ENCODE measurements at regions not wholly inside any gene's neighbourhood (a gene's known extent, or its start where the extent isn't known, plus 50 kb on each side); places are given as distances from the start of the nearest gene placed in this dataset.

DNA sequence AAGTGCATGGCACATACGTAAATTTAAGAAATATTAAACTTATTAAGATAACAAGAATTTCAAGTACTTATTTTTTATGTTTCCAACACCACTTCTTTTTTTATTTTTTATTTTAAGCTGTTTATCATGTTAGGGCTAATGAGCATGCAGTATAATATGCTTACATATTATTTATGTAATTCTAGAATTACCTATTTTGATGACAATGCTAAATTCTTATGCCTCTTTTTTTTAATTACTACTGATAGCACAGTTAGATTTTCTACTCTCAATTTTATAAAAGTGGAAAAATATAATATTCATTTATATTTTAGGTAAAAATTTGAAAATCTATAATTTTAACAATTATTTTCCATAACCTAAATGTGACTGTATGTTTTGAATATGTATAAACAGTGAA, 713.0 kb downstream of the MRPL39 start:
- no peak for DNase-seq (ENCODE audit: low spot score)

- DNase-seq (ENCODE audit: low spot score), result no peak
Observed at GRCh38 chr21:24890021-24890420, 717.3 kb downstream of the MRPL39 start.

DNA sequence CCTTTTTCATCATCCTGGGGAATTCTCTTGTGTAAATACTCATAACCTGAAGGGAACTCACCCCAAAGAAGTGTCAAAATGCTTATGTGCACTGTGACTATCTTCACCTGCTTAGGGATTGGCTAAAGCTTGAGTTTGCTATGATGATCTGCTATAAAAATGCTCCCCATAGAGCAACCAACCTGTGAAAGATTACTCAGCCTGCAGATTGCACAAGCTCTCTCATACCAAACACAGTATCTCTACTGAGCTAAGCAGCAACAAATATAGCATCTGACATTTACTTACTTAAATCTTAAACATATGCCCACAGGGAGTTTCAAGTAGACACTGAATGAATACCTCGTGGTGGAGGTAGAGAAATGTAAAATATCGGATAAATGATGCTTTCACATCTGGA, 725.8 kb downstream of the MRPL39 start:
- no peak for DNase-seq (ENCODE audit: low spot score)

GRCh38 chr21:24870633-24871032, 736.6 kb downstream of the MRPL39 start:
- DNase-seq (ENCODE audit: low spot score), result no peak

DNA sequence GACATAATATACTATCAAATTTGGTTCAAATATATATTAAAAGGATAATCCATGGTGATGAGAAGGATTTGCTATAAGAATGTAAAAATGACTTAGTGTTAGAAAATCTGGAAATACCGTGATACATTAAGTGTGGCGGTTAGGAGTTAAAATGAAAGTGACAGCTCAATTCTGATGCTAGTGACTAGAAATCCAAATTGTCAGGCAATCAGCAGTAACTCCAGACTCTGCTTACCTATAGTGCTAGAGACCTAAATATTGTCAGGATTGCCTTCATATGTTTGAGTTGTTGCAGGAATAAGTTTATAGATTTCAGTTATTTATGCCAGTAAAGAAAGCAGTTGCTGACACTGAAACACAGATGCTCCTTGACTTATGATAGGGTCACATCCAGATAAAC, 737.4 kb downstream of the MRPL39 start:
- DNase-seq (ENCODE audit: low spot score), result no peak

- DNase-seq (ENCODE audit: low spot score), result no peak
Observed at GRCh38 chr21:24868117-24868516, 739.2 kb downstream of the MRPL39 start.

DNA sequence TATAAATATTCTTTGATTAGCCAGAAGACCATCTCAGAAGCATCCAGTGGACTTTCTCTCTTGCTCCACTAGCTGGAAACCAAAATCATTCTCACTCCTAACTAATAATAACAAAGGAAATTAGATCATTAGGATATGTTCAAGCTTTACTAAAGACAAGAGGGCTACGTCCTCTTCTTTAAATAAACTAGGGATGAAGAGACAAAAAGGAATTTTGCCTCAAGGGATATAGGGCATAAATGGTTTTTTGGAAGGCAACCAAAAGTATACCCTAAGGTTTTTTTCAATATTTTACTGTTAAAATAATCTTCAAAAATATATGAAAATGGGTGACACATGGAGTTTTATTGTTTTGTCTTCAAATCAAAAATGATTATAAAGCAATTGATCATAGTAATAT, 745.8 kb downstream of the MRPL39 start:
- DNase-seq (ENCODE audit: low spot score), result no peak

- no peak for DNase-seq (ENCODE audit: low spot score)
Observed at GRCh38 chr21:24856326-24856725, 751.0 kb downstream of the MRPL39 start.

GRCh38 chr21:24852610-24853195, 754.6 kb downstream of the MRPL39 start:
- DNase-seq (ENCODE audit: low spot score), result no peak

GRCh38 chr21:24850121-24850520, 757.2 kb downstream of the MRPL39 start:
- no peak for DNase-seq (ENCODE audit: low spot score)

GRCh38 chr21:24844671-24845070, 762.6 kb downstream of the MRPL39 start:
- DNase-seq (ENCODE audit: low spot score), result no peak

GRCh38 chr21:24840287-24840686, 767.0 kb downstream of the MRPL39 start:
- no peak for DNase-seq (ENCODE audit: low spot score)

DNA sequence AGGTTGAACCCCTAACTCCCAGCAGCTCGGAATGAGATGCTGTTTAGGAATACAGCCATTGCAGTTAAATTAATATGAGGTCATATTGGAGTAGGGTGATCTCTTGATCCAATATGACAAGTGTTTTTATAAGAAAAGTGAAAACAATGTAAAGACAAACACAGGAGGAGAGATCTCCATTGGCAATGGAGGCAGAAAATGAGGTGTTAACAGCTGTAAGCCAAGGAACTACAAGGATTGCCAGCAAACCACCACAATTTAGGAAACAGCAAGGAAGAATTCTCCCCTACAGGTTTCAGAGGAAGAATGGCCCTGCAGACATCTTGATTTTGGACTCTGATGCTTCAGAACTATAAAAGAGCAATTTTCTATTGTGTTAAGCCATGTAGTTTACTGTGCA, 774.3 kb downstream of the MRPL39 start:
- no peak for DNase-seq (ENCODE audit: low spot score)

DNA sequence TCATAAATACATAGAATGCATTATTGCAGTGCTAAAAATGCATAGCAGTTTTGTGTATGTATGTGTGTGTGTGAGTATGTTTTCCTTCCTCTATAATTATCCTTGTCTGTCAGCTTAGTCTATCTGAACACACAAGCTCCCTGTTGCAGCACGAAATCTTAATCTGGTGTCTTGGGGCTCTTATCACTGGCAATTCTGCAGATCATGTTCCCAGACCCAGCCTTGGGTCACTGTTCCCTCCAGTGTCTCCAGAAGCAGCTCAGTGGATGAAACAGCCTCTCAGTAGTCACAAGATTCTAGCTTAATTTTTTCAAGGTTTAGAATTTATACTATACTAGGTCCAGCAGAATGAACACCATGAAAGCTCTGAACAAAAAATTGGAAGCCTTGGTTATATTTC, 777.9 kb downstream of the MRPL39 start:
- DNase-seq (ENCODE audit: low spot score), result no peak

- DNase-seq (ENCODE audit: low spot score), result no peak
Observed at GRCh38 chr21:24826822-24827221, 780.5 kb downstream of the MRPL39 start.

DNA sequence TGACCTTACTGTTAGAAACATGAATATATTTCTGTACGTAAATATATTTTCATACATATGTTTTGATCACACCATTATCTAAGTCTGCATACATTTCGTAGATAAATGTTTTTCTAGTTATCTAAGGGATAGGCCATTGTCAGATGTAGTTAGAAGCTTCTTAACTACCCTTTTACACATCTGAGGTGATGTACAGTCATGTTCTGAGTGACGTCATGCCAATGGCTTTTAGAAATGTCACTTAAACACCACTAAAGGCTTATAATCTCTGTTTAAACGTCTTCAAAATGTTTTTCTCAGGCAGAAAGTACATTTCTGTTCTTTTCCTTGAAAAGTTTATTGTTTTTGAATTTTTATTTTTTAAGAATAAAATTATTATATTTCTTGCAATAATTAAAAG, 781.9 kb downstream of the MRPL39 start:
- DNase-seq (ENCODE audit: low spot score), result no peak

GRCh38 chr21:24824209-24824608, 783.1 kb downstream of the MRPL39 start:
- DNase-seq (ENCODE audit: low spot score), result no peak

GRCh38 chr21:24823247-24823646, 784.0 kb downstream of the MRPL39 start:
- DNase-seq (ENCODE audit: low spot score), result no peak

DNA sequence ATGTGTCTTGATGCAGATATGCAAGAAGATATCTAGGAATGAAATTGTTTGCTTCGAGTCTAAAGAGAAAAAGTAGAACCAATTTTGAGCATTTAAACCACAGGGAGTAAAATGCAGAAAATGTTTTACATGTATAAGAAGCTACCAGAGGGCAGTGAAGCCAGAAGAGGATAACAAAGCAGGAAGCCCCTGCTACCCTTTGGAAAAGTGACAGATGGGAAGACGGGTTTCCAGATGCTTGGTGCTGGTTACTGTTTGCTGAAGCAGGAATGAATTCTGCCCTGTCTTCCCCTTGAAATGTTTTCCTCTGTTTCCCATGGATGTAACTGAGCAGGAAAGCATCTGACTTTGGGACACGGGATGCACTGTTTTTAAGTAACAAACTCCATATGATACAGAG, 822.2 kb downstream of the MRPL39 start:
- DNase-seq (ENCODE audit: low spot score), result no peak

GRCh38 chr21:24781146-24781545, 826.1 kb downstream of the MRPL39 start:
- DNase-seq (ENCODE audit: low spot score), result no peak

DNA sequence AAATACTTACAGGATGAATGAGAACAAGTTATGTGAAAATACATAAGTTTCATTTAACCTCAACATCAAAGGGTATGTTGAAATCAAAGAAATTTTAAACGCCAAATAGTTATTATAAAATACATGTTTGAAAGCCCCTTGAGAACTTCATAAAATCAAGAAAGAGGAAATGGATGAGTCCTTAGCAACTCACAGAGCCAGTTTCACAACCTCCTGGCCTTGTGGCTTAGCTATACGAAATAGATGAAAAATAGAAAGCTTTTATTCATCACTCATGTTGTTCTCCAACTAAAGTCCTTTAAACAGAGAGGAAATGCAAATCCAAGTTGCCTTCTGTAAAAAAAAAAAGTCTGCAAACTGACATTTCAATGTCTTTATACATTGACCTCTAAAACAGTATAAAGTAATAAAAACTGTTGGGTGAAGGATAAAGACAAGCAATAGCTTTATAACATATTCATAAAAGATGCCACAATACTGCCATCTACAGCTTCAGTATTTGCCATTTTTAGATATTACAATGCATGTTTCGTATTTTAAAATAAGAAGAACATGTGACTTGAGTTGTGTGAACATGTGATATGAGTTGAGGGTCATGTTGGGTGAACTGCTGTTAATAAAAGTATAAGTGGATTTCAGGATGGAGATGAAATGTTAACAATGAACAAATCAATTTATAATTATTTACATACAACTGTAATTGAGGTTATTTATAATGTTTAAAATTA, 847.8 kb downstream of the MRPL39 start:
- no peak for DNase-seq (ENCODE audit: low spot score)

DNA sequence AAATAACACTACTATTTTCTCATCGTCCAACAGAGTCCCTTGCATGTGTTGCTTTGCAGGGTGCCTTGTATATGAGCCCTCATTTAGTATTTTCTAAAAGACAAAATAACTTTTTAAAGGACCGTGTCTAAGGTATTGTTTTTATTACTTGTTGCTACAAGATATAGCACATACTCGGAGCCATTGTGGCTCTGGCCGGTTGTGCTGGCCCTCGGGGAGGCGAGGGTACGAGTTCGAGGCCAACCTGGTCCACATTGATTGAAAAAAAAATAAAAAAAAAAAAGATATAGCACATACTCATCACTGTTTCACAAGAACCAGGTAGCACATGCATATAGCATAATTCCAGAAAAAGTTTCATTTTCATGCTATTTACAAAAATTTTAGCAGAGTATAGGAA, 869.2 kb downstream of the MRPL39 start:
- DNase-seq (ENCODE audit: low spot score), result no peak

GRCh38 chr21:24737296-24737850, 869.9 kb downstream of the MRPL39 start:
- no peak for DNase-seq (ENCODE audit: low spot score)

GRCh38 chr21:24730661-24731060, 876.6 kb downstream of the MRPL39 start:
- DNase-seq (ENCODE audit: low spot score), result no peak
